CD4-positive, alpha-beta T cell (primary cell): ENCODE measurements at regions not wholly inside any gene's neighbourhood (a gene's known extent, or its start where the extent isn't known, plus 50 kb on each side); places are given as distances from the start of the nearest gene placed in this dataset.
A peak's percentile ranks its signal among the peaks of the same experiment; 100 is the strongest.

Experiments
- ATAC-seq: fragments of 200-7000 bp; cut with Tn5 transposase; one replicate; pipeline ENCODE4 v1.10.0; 2022; ENCODE audit warnings: mild to moderate bottlenecking; ENCODE audit not compliant: poor library complexity
- CTCF ChIA-PET: fragments of 350-600 bp; sonication (Branson Sonifier 250); formaldehyde crosslinking; loops from one replicate; lab custom pipeline; 2021; ENCODE audit warnings: antibody characterized with exemption, inconsistent platforms; lab: Charles Lee
- POLR2A ChIA-PET: fragments of 350-600 bp; sonication (Branson Sonifier 250); formaldehyde crosslinking; loops from one replicate; lab custom pipeline; 2021; ENCODE audit warnings: antibody characterized with exemption, inconsistent platforms; lab: Charles Lee
- DNase-seq, 14 experiments: peaks; one replicate each; pipeline ENCODE4 v3.0.0-alpha.2; 2013 to 2020; ENCODE audit warnings: mixed read lengths in 2 of 14
- H3K27ac ChIP-seq, 2 donors: one replicate each; pipeline versions ENCODE4 v1.5.1 to v1.7.0; 2013; ENCODE audit warnings: low read length in 2 of 2, low read depth in 1 of 2, mild to moderate bottlenecking in 1 of 2
- H3K27me3 ChIP-seq, 2 experiments: 1 replicate in 1 of 2; 2 replicates in 1 of 2; pipeline versions ENCODE4 v1.6.1 to v1.7.0; 2013; ENCODE audit warnings: low read length in 2 of 2, control low read depth in 1 of 2, mild to moderate bottlenecking in 1 of 2, moderate library complexity in 1 of 2; ENCODE audit not compliant: insufficient read depth in 2 of 2, control insufficient read depth in 1 of 2
- H3K36me3 ChIP-seq: one replicate; pipeline ENCODE4 v1.6.1; 2013; ENCODE audit warnings: low read length, control low read depth; ENCODE audit not compliant: insufficient read depth
- H3K4me1 ChIP-seq: one replicate; pipeline ENCODE4 v1.6.1; 2013; ENCODE audit warnings: low read length, control low read depth; ENCODE audit not compliant: insufficient read depth
- H3K4me3 ChIP-seq: one replicate; pipeline ENCODE4 v1.5.1; 2013; ENCODE audit warnings: mild to moderate bottlenecking, low read length, moderate library complexity
- H3K9me3 ChIP-seq, 2 experiments: 1 replicate in 1 of 2; 2 replicates in 1 of 2; pipeline versions ENCODE4 v1.6.1 to v1.7.0; 2013; ENCODE audit warnings: low read length in 2 of 2, mild to moderate bottlenecking in 2 of 2, control low read depth in 1 of 2, moderate library complexity in 1 of 2; ENCODE audit not compliant: control insufficient read depth in 1 of 2, insufficient read depth in 1 of 2
- H3K27ac Mint-ChIP-seq: one replicate; pipeline ENCODE4 v1.8.0; 2020; ENCODE audit warnings: mixed read lengths
- H3K27me3 Mint-ChIP-seq: one replicate; pipeline ENCODE4 v1.8.0; 2021; ENCODE audit warnings: mixed read lengths
- H3K36me3 Mint-ChIP-seq: one replicate; pipeline ENCODE4 v1.8.0; 2021; ENCODE audit warnings: low read depth, mixed read lengths
- H3K4me1 Mint-ChIP-seq: one replicate; pipeline ENCODE4 v1.8.0; 2021; ENCODE audit warnings: low read depth, mixed read lengths
- H3K4me3 Mint-ChIP-seq: one replicate; pipeline ENCODE4 v1.8.0; 2020; ENCODE audit warnings: mild to moderate bottlenecking, mixed read lengths
- H3K9me3 Mint-ChIP-seq: one replicate; pipeline ENCODE4 v1.8.0; 2020; ENCODE audit warnings: mixed read lengths
- intact Hi-C, 2 experiments: fragments of 100-400 bp; cut with DNase I in 1 of 2; cut with micrococcal nuclease in 1 of 2; formaldehyde crosslinking; loops; one replicate each; pipeline versions ENCODE4 v1.15.1 to v1.9.0; 2023 to 2025; cut with DNase I, micrococcal nuclease
- TF ChIP-seq, protein P1 (sequence below): fragments of 200-600 bp; IDR thresholded peaks from one replicate; pipeline ENCODE4 v1.8.0; 2022; ENCODE audit warnings: antibody characterized with exemption, mild to moderate bottlenecking

DNA sequence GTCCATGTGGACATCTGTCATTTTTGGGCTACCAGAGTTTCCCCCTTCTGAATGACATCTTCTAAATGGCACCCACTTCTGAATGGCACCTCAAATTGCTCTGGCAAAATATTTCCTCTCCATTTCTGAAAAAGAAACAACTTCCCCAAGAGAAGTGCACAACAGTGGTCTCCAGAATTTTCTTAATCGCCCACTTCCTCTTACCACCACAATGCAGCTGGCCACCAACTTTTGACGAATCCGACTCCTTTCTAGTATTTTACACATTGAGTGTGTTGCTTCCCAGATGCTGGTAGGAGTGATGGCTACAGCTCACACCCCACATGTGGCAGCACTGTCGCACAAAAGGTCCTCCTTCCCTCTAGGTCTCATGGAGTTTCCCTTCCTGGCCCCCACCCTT lies 216.1 kb downstream of the FOXA2 start:
- Histone ChIP-seq H3K27me3 (no peaks in the 10 kb centered on the region), H3K4me1 (no peaks in the 10 kb centered on the region), H3K4me3 (no peak overlapping the region), H3K36me3 (no peaks in the 10 kb centered on the region), H3K9me3 (no peaks in the 10 kb centered on the region), H3K27ac (no peak overlapping the region)
- H3K9me3 Mint-ChIP-seq = peaks cover 8% of the 10 kb centered on the region
- POLR2A ChIA-PET = no interaction called here
- H3K4me1 Mint-ChIP-seq = peaks cover 28% of the 10 kb centered on the region
- intact Hi-C loops = no loop called here
- H3K4me3 Mint-ChIP-seq = no peak overlapping the region
- no peaks in the 10 kb centered on the region for H3K36me3 Mint-ChIP-seq
- H3K27me3 Mint-ChIP-seq = no peaks in the 10 kb centered on the region
- no peak for ATAC-seq
- CTCF ChIA-PET = no interaction called here
- DNase-seq = peak in 1 of 14 experiments; percentile 2
- TF ChIP-seq, protein P1, sequence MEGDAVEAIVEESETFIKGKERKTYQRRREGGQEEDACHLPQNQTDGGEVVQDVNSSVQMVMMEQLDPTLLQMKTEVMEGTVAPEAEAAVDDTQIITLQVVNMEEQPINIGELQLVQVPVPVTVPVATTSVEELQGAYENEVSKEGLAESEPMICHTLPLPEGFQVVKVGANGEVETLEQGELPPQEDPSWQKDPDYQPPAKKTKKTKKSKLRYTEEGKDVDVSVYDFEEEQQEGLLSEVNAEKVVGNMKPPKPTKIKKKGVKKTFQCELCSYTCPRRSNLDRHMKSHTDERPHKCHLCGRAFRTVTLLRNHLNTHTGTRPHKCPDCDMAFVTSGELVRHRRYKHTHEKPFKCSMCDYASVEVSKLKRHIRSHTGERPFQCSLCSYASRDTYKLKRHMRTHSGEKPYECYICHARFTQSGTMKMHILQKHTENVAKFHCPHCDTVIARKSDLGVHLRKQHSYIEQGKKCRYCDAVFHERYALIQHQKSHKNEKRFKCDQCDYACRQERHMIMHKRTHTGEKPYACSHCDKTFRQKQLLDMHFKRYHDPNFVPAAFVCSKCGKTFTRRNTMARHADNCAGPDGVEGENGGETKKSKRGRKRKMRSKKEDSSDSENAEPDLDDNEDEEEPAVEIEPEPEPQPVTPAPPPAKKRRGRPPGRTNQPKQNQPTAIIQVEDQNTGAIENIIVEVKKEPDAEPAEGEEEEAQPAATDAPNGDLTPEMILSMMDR = no peak
- no peak overlapping the region for H3K27ac Mint-ChIP-seq

DNA sequence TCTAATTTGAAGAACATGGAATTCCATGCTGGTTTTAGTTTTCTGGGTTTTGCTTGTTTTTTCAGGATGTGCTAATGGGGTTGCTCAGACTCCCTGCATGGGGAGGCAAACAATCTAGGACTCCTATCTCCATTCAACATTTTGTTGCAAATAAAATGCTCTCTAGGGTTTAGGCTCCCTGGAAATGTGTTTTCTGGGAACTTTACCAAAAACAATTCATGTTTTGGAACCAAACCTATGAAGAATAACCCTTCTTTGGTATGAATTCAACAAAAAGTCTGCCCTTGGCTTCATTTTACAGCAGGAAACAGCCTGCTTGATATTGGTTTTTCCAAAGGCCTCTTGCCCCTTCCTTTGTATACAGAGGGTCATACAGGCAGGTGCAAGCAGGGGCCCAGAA lies 217.7 kb downstream of the FOXA2 start:
- intact Hi-C loops = no loop called here
- Histone ChIP-seq H3K4me1 (no peaks in the 10 kb centered on the region), H3K27me3 (no peaks in the 10 kb centered on the region), H3K4me3 (no peak overlapping the region), H3K27ac (no peak overlapping the region), H3K36me3 (no peaks in the 10 kb centered on the region), H3K9me3 (no peaks in the 10 kb centered on the region)
- ChIA-PET CTCF (no interaction called here), POLR2A (no interaction called here)
- DNase-seq (no peak), ATAC-seq (no peak)
- Mint-ChIP-seq H3K4me3 (no peak overlapping the region), H3K27me3 (no peaks in the 10 kb centered on the region), H3K27ac (no peak overlapping the region), H3K36me3 (no peaks in the 10 kb centered on the region), H3K4me1 (peaks cover 20% of the 10 kb centered on the region), H3K9me3 (peaks cover 8% of the 10 kb centered on the region)
- TF ChIP-seq, protein P1 = no peak

DNA sequence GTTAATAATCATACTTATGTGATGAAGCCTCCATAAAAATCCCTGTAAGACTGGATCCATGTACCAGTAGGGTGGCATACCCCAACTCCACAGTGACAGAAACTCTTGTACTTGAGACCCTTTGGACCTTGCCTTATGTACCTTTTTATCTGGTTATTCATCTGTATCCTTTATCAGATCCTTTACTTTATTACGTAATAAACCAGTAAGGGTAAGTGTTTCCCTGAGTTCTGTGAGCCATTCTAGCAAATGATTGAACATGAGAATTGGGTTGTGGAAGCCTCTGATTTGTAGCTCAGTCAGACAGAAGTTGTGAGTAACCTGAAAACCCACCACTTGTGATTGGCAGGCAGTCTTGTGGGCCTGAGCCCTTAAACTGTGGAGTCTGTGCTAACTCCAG lies 229.7 kb downstream of the FOXA2 start:
- Histone ChIP-seq H3K36me3 (no peaks in the 10 kb centered on the region), H3K4me3 (no peak overlapping the region), H3K27me3 (no peaks in the 10 kb centered on the region), H3K9me3 (no peaks in the 10 kb centered on the region), H3K4me1 (no peaks in the 10 kb centered on the region), H3K27ac (no peak overlapping the region)
- H3K27ac Mint-ChIP-seq = no peak overlapping the region
- POLR2A ChIA-PET = no interaction called here
- no peaks in the 10 kb centered on the region for H3K9me3 Mint-ChIP-seq
- H3K27me3 Mint-ChIP-seq = no peaks in the 10 kb centered on the region
- ATAC-seq = no peak
- TF ChIP-seq, protein P1 = no peak
- CTCF ChIA-PET = no interaction called here
- H3K4me3 Mint-ChIP-seq = no peak overlapping the region
- H3K4me1 Mint-ChIP-seq = no peaks in the 10 kb centered on the region
- intact Hi-C loops = no loop called here
- no peaks in the 10 kb centered on the region for H3K36me3 Mint-ChIP-seq
- no peak for DNase-seq
